ENCODE measurements at regions not wholly inside any gene's neighbourhood (a gene's known extent, or its start where the extent isn't known, plus 50 kb on each side); places are given as distances from the start of the nearest gene placed in this dataset.
"Not testable (repeated sequence)": the region's sequence is repeated elsewhere in the genome, so short reads cannot be mapped to it uniquely, and the experiment has no call there.

- not testable (repeated sequence) for DNase-seq (ENCODE audit: low read depth)
These were observed 616.4 kb downstream of the CENPC start for GRCh38 chr4:66928881-66929280.

- DNase-seq (ENCODE audit: low read depth), result no peak
These were observed 617.4 kb downstream of the CENPC start for GRCh38 chr4:66927937-66928336.

GRCh38 chr4:66926687-66927086 is 618.6 kb downstream of the CENPC start:
- no peak for DNase-seq (ENCODE audit: low read depth)

GRCh38 chr4:66923081-66923865 is 622.0 kb downstream of the CENPC start:
- no peak for DNase-seq (ENCODE audit: low read depth)

- DNase-seq (ENCODE audit: low read depth), result no peak
These were observed 623.9 kb downstream of the CENPC start for GRCh38 chr4:66921433-66921832.

GRCh38 chr4:66920514-66920913 is 624.8 kb downstream of the CENPC start:
- no peak for DNase-seq (ENCODE audit: low read depth)

GRCh38 chr4:66911880-66912279 is 633.4 kb downstream of the CENPC start:
- DNase-seq (ENCODE audit: low read depth), result no peak

- no peak for DNase-seq (ENCODE audit: low read depth)
These were observed 639.0 kb downstream of the CENPC start for GRCh38 chr4:66906314-66906713.

- no peak for DNase-seq (ENCODE audit: low read depth)
These were observed 645.8 kb downstream of the CENPC start for GRCh38 chr4:66899422-66900065.

GRCh38 chr4:66893807-66894206 is 651.5 kb downstream of the CENPC start:
- no peak for DNase-seq (ENCODE audit: low read depth)

GRCh38 chr4:66887061-66887460 is 658.2 kb downstream of the CENPC start:
- DNase-seq (ENCODE audit: low read depth), result no peak

GRCh38 chr4:66885501-66886165 is 659.7 kb downstream of the CENPC start:
- no peak for DNase-seq (ENCODE audit: low read depth)

GRCh38 chr4:66876946-66877345 is 668.4 kb downstream of the CENPC start:
- DNase-seq (ENCODE audit: low read depth), result no peak

GRCh38 chr4:66872661-66873060 is 672.6 kb downstream of the CENPC start:
- no peak for DNase-seq (ENCODE audit: low read depth)

GRCh38 chr4:66863481-66863880 is 681.8 kb downstream of the CENPC start:
- no peak for DNase-seq (ENCODE audit: low read depth)

GRCh38 chr4:66855956-66856355 is 689.3 kb downstream of the CENPC start:
- DNase-seq (ENCODE audit: low read depth), result no peak

- no peak for DNase-seq (ENCODE audit: low read depth)
These were observed 691.5 kb downstream of the CENPC start for GRCh38 chr4:66853845-66854244.

- DNase-seq (ENCODE audit: low read depth), result no peak
These were observed 692.5 kb downstream of the CENPC start for GRCh38 chr4:66852843-66853242.

- DNase-seq (ENCODE audit: low read depth), result no peak
These were observed 695.7 kb downstream of the CENPC start for GRCh38 chr4:66849596-66849995.

GRCh38 chr4:66842724-66843088 is 702.6 kb downstream of the CENPC start:
- DNase-seq (ENCODE audit: low read depth), result no peak

GRCh38 chr4:66842026-66842723 is 703.1 kb downstream of the CENPC start:
- DNase-seq (ENCODE audit: low read depth), result no peak

GRCh38 chr4:66840178-66840577 is 705.1 kb downstream of the CENPC start:
- no peak for DNase-seq (ENCODE audit: low read depth)
